ENCODE measurements at regions not wholly inside any gene's neighbourhood (a gene's known extent, or its start where the extent isn't known, plus 50 kb on each side); places are given as distances from the start of the nearest gene placed in this dataset.

DNA sequence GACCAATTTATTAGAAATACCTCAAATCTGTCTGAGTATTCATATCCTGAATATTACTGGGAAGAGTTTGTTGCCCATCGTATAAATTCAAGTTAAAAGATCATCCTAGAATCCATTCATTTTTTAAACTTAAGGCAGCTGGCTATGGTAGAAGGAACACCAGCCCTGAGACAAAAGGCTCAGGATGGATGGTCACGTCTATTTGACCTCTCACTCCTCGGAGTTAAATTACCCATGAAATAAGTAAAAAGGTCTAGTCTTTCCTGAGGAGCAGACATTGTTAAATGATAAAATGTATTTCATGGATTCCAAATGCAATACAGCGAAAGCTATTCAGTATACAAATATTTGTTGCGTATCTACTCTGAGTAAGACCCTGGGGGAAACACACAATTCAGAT, 826.0 kb upstream of the LRATD1 start:
- Histone ChIP-seq H3K36me3 (ENCODE audit: control insufficient read depth in 2 of 2, extremely low read depth in 1 of 2, insufficient read depth in 2 of 2, low read length in 2 of 2) (no peaks in the 10 kb centered on the region), H4K20me1 (replicated peaks; ENCODE audit: control insufficient read depth, extremely low read depth, insufficient read depth, low read length) (no peaks in the 10 kb centered on the region), H3K79me2 (ENCODE audit: control insufficient read depth, insufficient read depth, low read length) (no peaks in the 10 kb centered on the region), H3K4me2 (ENCODE audit: insufficient read depth, low read length) (no peak overlapping the region), H3K9ac (replicated peaks; ENCODE audit: extremely low read depth, insufficient read depth, low read length) (no peak overlapping the region), H3K9me1 (replicated peaks; ENCODE audit: control insufficient read depth, extremely low read depth, insufficient read depth, low read length) (no peaks in the 10 kb centered on the region), H3K9me3 (replicated peaks; ENCODE audit: control insufficient read depth, insufficient read depth, low read length) (peaks cover 2% of the 10 kb centered on the region), H3K27ac (ENCODE audit: insufficient read depth, low read depth, low read length) (no peak overlapping the region), H3K27me3 (ENCODE audit: control insufficient read depth in 2 of 2, insufficient read depth in 2 of 2, low read length in 2 of 2) (no peaks in the 10 kb centered on the region), H3K4me1 (ENCODE audit: control insufficient read depth, extremely low read depth, insufficient read depth, low read length) (no peaks in the 10 kb centered on the region), H2AFZ (ENCODE audit: low read depth, low read length) (no peak overlapping the region), H3K4me3 (replicated peaks in 1 of 3; ENCODE audit: insufficient read depth in 1 of 3, low read depth in 1 of 3, low read length in 3 of 3) (no peak overlapping the region)
- BruUV-seq (replicated peaks), result no TSS peak
- dilution Hi-C loops (cut with MboI; ENCODE audit: extremely low pct_ligation_motif_present, low sequenced_read_pairs) (no loop called here), intact Hi-C loops (cut with micrococcal nuclease) (no loop called here)
- DNase-seq (ENCODE audit: low read depth, low spot score) (no peak), FAIRE-seq (no peak)
- TF ChIP-seq POLR2A (IDR thresholded peaks at IDR 0.05; ENCODE audit: low read depth, low read length) (no peak), MYC (IDR thresholded peaks at IDR 0.05; ENCODE audit: low read depth, low read length) (no peak), POLR2AphosphoS5 (IDR thresholded peaks at IDR 0.05; ENCODE audit: insufficient read depth, low read depth, low read length) (no peak), FOS (IDR thresholded peaks at IDR 0.05; ENCODE audit: borderline replicate concordance, insufficient read depth, low read length) (no peak), JUN (IDR thresholded peaks at IDR 0.05; ENCODE audit: borderline replicate concordance, insufficient read depth, insufficient read length, low read depth) (no peak), GATA2 (IDR thresholded peaks at IDR 0.05; ENCODE audit: insufficient read depth, insufficient read length, low read depth, low read length) (no peak), EZH2 (IDR thresholded peaks at IDR 0.05; ENCODE audit: borderline replicate concordance, low read depth, low read length, severe bottlenecking) (no peak)
- TF ChIP-seq, protein P1, sequence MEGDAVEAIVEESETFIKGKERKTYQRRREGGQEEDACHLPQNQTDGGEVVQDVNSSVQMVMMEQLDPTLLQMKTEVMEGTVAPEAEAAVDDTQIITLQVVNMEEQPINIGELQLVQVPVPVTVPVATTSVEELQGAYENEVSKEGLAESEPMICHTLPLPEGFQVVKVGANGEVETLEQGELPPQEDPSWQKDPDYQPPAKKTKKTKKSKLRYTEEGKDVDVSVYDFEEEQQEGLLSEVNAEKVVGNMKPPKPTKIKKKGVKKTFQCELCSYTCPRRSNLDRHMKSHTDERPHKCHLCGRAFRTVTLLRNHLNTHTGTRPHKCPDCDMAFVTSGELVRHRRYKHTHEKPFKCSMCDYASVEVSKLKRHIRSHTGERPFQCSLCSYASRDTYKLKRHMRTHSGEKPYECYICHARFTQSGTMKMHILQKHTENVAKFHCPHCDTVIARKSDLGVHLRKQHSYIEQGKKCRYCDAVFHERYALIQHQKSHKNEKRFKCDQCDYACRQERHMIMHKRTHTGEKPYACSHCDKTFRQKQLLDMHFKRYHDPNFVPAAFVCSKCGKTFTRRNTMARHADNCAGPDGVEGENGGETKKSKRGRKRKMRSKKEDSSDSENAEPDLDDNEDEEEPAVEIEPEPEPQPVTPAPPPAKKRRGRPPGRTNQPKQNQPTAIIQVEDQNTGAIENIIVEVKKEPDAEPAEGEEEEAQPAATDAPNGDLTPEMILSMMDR (IDR thresholded peaks at IDR 0.05; ENCODE audit: extremely low read depth in 1 of 2, insufficient read depth in 1 of 2, low read depth in 1 of 2, low read length in 2 of 2), result no peak
- TF ChIP-seq, protein P2, sequence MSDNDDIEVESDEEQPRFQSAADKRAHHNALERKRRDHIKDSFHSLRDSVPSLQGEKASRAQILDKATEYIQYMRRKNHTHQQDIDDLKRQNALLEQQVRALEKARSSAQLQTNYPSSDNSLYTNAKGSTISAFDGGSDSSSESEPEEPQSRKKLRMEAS (IDR thresholded peaks at IDR 0.05; ENCODE audit: insufficient read depth, insufficient read length), result no peak
- ChIA-PET CTCF (no interaction called here), POLR2A (no interaction called here)

All from endothelial cell of umbilical vein (primary cell).